Erythroblast (primary cell): ENCODE measurements at regions not wholly inside any gene's neighbourhood (a gene's known extent, or its start where the extent isn't known, plus 50 kb on each side); places are given as distances from the start of the nearest gene placed in this dataset.

ENCODE experiments used
- GATA1 ChIP-seq: IDR thresholded peaks from 2 replicates; pipeline ENCODE4 v1.6.1; 2011; ENCODE audit warnings: low read depth, mild to moderate bottlenecking, control low read depth, low read length, moderate library complexity
- POLR2A ChIP-seq: IDR thresholded peaks from 2 replicates; pipeline ENCODE4 v1.6.1; 2011; ENCODE audit warnings: mild to moderate bottlenecking, low read length

DNA sequence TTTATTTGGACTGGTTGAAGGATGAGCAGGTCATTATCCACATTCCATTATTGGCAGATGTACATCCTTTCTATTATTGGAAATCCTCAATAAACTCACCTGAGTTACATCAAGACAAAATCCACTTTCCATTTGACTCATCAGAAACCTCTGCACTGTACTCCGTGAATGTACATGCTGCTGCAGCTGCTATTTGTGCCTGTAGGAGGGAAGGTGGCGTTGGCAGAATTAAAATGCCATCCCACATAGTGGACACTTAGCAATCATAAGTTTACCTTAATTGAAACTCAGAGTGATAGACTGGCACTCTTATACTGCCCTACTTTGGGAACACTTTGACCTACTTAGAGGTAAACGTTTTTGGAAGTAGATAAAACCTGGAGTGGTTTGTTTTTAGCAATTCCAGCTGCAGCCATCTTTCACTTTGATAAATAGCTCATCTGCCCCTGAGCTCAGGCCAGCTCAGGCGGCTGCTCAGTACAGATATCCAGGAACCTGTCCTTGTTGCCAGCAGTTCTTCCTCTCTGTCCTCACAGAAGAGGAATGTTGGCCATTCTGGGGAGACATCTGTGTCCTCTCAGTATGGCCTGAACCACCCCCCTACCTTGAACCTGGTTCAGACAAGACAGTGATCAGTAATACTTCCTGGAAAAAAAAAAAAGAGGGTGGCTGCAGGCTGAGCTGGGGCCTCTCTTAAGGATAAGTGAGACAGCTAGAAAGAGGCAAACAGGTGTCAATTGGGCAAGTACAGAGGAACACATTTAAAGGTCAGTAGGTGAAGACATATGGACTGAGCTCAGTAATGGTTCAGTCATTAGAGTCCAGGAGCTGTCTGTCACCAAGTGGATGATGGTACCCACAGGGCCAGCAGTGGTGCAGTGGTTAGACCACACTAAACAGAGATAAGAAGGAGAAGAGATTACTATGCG, 153.4 kb upstream of the UMPS start:
- TF ChIP-seq POLR2A = no peak
- TF ChIP-seq GATA1 = no peak
